Psoas muscle (tissue), 7 donors: ENCODE measurements at regions not wholly inside any gene's neighbourhood (a gene's known extent, or its start where the extent isn't known, plus 50 kb on each side); places are given as distances from the start of the nearest gene placed in this dataset.

Source experiments
- ATAC-seq, 4 donors: fragments of 200-7000 bp; cut with Tn5 transposase; one replicate each; pipeline ENCODE4 v1.9.1; 2020; ENCODE audit warnings: moderate library complexity in 3 of 4, mild to moderate bottlenecking in 2 of 4
- DNase-seq, 2 donors: peaks; one replicate each; pipeline ENCODE4 v3.0.0-alpha.2; 2020
- H3K27ac ChIP-seq: fragments of 200-600 bp; one replicate; pipeline ENCODE4 v1.8.0; 2022
- H3K27me3 ChIP-seq, 3 donors: fragments of 200-600 bp in 1 of 3; one replicate each; pipeline versions ENCODE4 v1.6.1 to v1.8.0; 2013 to 2022; ENCODE audit warnings: low read length in 2 of 3, mild to moderate bottlenecking in 2 of 3, moderate library complexity in 1 of 3; ENCODE audit not compliant: insufficient read depth in 3 of 3
- H3K36me3 ChIP-seq, 2 donors: fragments of 200-600 bp in 1 of 2; one replicate each; pipeline versions ENCODE4 v1.6.1 to v1.8.0; 2013 to 2022; ENCODE audit warnings: low read depth in 1 of 2, mild to moderate bottlenecking in 1 of 2, moderate library complexity in 1 of 2; ENCODE audit not compliant: insufficient read depth in 1 of 2
- H3K4me1 ChIP-seq: fragments of 200-600 bp; one replicate; pipeline ENCODE4 v1.8.0; 2022
- H3K4me3 ChIP-seq: fragments of 200-600 bp; one replicate; pipeline ENCODE4 v1.8.0; 2022; ENCODE audit warnings: mild to moderate bottlenecking
- H3K9me3 ChIP-seq: fragments of 200-600 bp; one replicate; pipeline ENCODE4 v1.8.0; 2022
- WGBS, 3 donors: extraction: QIAGEN DNeasy Blood & Tissue Kit; methylation state at CpG; one replicate each; pipeline versions ENCODE4 v1.1.6 to v1.1.7; 2013; 5-methylcytosine and 5-hydroxymethylcytosine counted together
- intact Hi-C, 2 donors: fragments of 100-400 bp; cut with DNase I; formaldehyde crosslinking; loops; one replicate each; pipeline versions ENCODE4 v1.11.0 to v1.14.2; 2022
- TF ChIP-seq, protein P1 (sequence below): fragments of 200-600 bp; IDR thresholded peaks from one replicate; pipeline ENCODE4 v1.8.0; 2022; ENCODE audit warnings: antibody characterized with exemption
- donor health status: healthy with polysubstance abuse.
- donor health status: DM: no; HTN: no; CAD: no; lungs with moderate emphysema.
- donor health status: Bipolar disorder and iron deficiency.
- donor health status: healthy.
- donor health status: DM: yes; HTN: yes; CAD: no.
- donor health status: DM: no; HTN: no; CAD: no.
- donor health status: DM: yes; HTN: yes; CAD: no.

DNA sequence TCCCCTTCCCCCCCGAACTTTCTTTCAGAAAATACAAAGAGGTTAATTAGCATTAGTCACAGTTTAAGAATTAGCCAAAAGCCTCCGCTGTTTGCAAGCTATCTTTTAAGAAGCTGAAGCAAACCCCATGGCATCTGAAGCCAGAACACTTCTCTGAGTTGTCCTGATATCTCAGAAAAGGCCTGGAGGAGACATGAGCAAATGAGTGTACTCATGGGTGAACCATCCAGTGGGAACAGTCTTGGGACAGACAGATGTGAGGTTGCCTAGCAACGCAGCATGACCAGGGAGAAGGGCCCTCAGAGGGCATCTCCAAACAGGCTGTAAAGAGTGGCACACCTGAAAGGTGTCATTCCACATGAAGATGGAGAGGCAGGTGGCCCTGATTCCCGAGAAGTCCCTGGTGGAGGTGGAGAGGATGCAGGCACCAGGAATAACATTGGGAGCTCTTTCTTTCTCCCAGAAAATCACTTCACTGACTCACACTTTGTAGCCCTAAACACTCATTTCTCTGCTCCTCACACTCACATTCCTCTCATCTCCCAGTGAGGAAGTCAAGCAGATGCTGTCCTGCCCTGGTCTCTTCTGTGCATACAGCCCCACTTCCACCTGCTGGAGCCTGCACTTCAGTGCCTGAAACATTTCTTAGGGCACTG, 87.0 kb upstream of the TSHZ3 start:
- DNase-seq = no peak
- TF ChIP-seq, protein P1, sequence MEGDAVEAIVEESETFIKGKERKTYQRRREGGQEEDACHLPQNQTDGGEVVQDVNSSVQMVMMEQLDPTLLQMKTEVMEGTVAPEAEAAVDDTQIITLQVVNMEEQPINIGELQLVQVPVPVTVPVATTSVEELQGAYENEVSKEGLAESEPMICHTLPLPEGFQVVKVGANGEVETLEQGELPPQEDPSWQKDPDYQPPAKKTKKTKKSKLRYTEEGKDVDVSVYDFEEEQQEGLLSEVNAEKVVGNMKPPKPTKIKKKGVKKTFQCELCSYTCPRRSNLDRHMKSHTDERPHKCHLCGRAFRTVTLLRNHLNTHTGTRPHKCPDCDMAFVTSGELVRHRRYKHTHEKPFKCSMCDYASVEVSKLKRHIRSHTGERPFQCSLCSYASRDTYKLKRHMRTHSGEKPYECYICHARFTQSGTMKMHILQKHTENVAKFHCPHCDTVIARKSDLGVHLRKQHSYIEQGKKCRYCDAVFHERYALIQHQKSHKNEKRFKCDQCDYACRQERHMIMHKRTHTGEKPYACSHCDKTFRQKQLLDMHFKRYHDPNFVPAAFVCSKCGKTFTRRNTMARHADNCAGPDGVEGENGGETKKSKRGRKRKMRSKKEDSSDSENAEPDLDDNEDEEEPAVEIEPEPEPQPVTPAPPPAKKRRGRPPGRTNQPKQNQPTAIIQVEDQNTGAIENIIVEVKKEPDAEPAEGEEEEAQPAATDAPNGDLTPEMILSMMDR = no peak
- Histone ChIP-seq H3K27me3 (peaks cover 0 to 3% (median 0%) of the 10 kb centered on the region in 3 donors), H3K4me3 (no peak overlapping the region), H3K27ac (no peak overlapping the region), H3K36me3 (no peaks in the 10 kb centered on the region), H3K4me1 (no peaks in the 10 kb centered on the region), H3K9me3 (no peaks in the 10 kb centered on the region)
- intact Hi-C loops = no loop called here
- no peak for ATAC-seq
- 70 to 83% (median 81%) methylated on average over 4 of the region's 4 CpGs for WGBS, 3 donors

DNA sequence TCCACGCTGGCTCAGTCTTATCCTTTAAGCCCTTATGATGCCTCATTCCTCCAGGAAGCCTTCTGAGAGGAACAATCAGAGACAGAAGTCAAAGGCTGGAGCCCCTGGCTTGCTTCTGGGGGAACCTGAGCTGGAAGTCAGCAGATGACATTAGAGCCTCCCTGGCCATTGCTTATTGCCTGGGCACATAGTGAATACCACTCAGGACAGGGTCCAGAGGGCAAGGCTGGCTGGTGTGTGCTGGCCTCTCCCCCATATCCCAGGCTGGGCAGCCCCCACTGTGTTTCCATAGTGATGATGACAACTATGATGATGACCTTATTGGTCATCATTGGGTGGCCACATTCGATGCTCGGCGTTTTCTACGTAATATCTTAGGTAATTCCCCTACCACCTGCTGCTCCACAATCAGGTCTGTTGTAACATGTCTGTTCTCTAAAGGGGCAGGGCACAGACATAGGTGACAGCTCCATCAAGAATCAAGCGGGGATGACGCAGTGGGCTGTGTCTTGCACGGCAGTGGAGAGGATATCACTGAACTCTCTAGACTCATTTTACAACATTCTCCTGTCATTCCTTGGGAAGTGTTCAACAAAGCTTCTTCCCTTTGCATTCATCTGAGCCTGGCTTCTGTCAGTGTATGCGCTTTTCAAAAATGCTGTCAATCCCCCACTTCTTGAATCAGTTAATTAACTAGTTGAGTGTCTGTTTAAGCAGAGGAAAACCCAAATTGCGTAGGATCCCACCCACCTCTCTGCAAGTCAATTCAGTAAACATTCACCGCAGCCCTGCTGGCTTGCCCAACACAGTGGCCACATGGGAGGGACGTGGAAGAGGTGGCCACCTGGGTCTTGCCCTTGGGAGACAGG, 89.4 kb upstream of the TSHZ3 start:
- no peak overlapping the region for H3K4me3 ChIP-seq
- H3K4me1 ChIP-seq = no peaks in the 10 kb centered on the region
- no peak for DNase-seq
- H3K36me3 ChIP-seq = no peaks in the 10 kb centered on the region
- no peak overlapping the region for H3K27ac ChIP-seq
- 82 to 86% (median 85%) methylated on average over 12 of the region's 12 CpGs for WGBS, 3 donors
- peaks cover 0 to 3% (median 0%) of the 10 kb centered on the region in 3 donors for H3K27me3 ChIP-seq
- H3K9me3 ChIP-seq = no peaks in the 10 kb centered on the region
- TF ChIP-seq, protein P1 = no peak
- no peak for ATAC-seq
- intact Hi-C loops = no loop called here

DNA sequence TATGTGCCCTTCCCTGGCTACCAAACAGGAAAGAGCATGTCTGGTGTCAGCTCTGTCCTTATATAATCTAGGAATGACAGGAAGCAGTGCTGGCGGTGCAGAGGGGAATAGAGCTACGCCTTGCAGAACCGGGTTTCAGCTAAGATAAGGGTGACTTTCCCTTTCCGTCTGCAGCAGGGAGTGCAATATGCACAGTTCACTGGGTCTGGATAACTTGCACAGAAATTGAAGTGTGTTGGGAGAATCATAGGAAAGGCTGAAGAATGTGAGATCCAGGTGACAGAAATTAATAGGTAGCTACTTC, 90.0 kb upstream of the TSHZ3 start:
- H3K4me3 ChIP-seq = no peak overlapping the region
- H3K27ac ChIP-seq = no peak overlapping the region
- no peak for ATAC-seq
- no peaks in the 10 kb centered on the region for H3K4me1 ChIP-seq
- H3K9me3 ChIP-seq = peaks cover 3% of the 10 kb centered on the region
- intact Hi-C loops = no loop called here
- DNase-seq = no peak
- no peaks in the 10 kb centered on the region for H3K36me3 ChIP-seq
- TF ChIP-seq, protein P1 = no peak
- 70 to 74% (median 72%) methylated on average over 4 of the region's 4 CpGs for WGBS, 3 donors
- H3K27me3 ChIP-seq = peaks cover 0 to 3% (median 0%) of the 10 kb centered on the region in 3 donors

DNA sequence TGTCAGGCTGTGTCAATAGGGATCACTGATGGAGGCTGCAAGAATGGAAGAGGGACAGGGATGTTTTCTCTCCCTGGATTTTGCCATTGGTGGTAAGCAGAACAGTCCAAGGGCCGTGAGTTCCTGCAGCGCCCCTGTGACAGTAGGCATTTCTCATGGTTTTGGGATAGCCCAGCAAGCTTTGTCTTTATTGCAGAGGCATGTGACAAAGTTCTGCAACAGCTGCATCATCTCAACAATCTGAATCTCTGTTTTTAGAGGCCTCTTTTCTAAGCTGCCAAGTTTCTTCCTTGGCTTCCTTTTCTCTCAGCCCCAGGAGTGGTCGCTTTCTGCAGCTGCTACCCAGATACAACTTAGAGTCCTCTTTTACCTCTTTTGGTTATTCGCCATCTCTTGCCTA, 95.7 kb upstream of the TSHZ3 start:
- ATAC-seq = no peak
- Histone ChIP-seq H3K36me3 (no peaks in the 10 kb centered on the region), H3K4me3 (no peak overlapping the region), H3K9me3 (peaks cover 16% of the 10 kb centered on the region), H3K4me1 (no peaks in the 10 kb centered on the region), H3K27me3 (no peaks in the 10 kb centered on the region), H3K27ac (no peak overlapping the region)
- intact Hi-C loops = no loop called here
- TF ChIP-seq, protein P1 = no peak
- DNase-seq = no peak
- 35 to 41% (median 36%) methylated on average over 4 of the region's 4 CpGs for WGBS, 3 donors
